ENCODE measurements at regions not wholly inside any gene's neighbourhood (a gene's known extent, or its start where the extent isn't known, plus 50 kb on each side); places are given as distances from the start of the nearest gene placed in this dataset.

GRCh38 chr10:28785018-28785417 lies 107.7 kb downstream of the BAMBI start (continued):
- peak; percentile 17; the same call in 1 of the 2 replicates for TF ChIP-seq JUND (IDR thresholded peaks at IDR 0.05; ENCODE audit: borderline replicate concordance, low read depth, low read length)
- TF ChIP-seq JUND (tag; IDR thresholded peaks at IDR 0.05; ENCODE audit: borderline replicate concordance, low read depth, low read length), result peak; percentile 28; the same call in 1 of the 3 replicates
- TF ChIP-seq NUFIP1 (IDR thresholded peaks at IDR 0.05; ENCODE audit: partially characterized antibody), result no peak
- TF ChIP-seq SIRT6 (IDR thresholded peaks at IDR 0.05; ENCODE audit: low read depth, low read length), result no peak
- TF ChIP-seq, protein P1, sequence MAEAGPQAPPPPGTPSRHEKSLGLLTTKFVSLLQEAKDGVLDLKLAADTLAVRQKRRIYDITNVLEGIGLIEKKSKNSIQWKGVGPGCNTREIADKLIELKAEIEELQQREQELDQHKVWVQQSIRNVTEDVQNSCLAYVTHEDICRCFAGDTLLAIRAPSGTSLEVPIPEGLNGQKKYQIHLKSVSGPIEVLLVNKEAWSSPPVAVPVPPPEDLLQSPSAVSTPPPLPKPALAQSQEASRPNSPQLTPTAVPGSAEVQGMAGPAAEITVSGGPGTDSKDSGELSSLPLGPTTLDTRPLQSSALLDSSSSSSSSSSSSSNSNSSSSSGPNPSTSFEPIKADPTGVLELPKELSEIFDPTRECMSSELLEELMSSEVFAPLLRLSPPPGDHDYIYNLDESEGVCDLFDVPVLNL (CRISPR knock-in tag; IDR thresholded peaks at IDR 0.05; ENCODE audit: low read depth), result no peak
- no peak for TF ChIP-seq MCM5 (IDR thresholded peaks at IDR 0.05; ENCODE audit: low read depth)
- TF ChIP-seq, protein P2, sequence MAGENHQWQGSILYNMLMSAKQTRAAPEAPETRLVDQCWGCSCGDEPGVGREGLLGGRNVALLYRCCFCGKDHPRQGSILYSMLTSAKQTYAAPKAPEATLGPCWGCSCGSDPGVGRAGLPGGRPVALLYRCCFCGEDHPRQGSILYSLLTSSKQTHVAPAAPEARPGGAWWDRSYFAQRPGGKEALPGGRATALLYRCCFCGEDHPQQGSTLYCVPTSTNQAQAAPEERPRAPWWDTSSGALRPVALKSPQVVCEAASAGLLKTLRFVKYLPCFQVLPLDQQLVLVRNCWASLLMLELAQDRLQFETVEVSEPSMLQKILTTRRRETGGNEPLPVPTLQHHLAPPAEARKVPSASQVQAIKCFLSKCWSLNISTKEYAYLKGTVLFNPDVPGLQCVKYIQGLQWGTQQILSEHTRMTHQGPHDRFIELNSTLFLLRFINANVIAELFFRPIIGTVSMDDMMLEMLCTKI (IDR thresholded peaks at IDR 0.05; ENCODE audit: partially characterized antibody), result no peak
- TF ChIP-seq GTF2E2 (tag; IDR thresholded peaks at IDR 0.05), result no peak
- TF ChIP-seq, protein P3, sequence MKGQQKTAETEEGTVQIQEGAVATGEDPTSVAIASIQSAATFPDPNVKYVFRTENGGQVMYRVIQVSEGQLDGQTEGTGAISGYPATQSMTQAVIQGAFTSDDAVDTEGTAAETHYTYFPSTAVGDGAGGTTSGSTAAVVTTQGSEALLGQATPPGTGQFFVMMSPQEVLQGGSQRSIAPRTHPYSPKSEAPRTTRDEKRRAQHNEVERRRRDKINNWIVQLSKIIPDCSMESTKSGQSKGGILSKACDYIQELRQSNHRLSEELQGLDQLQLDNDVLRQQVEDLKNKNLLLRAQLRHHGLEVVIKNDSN (CRISPR knock-in tag; IDR thresholded peaks at IDR 0.05), result no peak
- no peak for TF ChIP-seq HNRNPUL1 (IDR thresholded peaks at IDR 0.05; ENCODE audit: low read length)
- TF ChIP-seq HNRNPLL (IDR thresholded peaks at IDR 0.05; ENCODE audit: low read depth, low read length, poor library complexity, severe bottlenecking), result peak; percentile 48
- TF ChIP-seq ZNF696 (CRISPR knock-in tag; conservative IDR thresholded peaks at IDR 0.05), result no peak
- TF ChIP-seq FOXK1 (CRISPR knock-in tag; IDR thresholded peaks at IDR 0.05; ENCODE audit: borderline replicate concordance), result no peak
- TF ChIP-seq EGR1 (conservative IDR thresholded peaks at IDR 0.05), result no peak
- TF ChIP-seq ZEB2 (IDR thresholded peaks at IDR 0.05), result 0 out of 2 replicates have a peak, but pooled peaks have one; percentile 42
- TF ChIP-seq TCF3 (CRISPR knock-in tag; IDR thresholded peaks at IDR 0.05), result peak; percentile 44; the same call in 1 of the 2 replicates
- peak; percentile 62; the same call in 1 of the 2 replicates for TF ChIP-seq CBFA2T3 (IDR thresholded peaks at IDR 0.05)
- TF ChIP-seq, protein P4, sequence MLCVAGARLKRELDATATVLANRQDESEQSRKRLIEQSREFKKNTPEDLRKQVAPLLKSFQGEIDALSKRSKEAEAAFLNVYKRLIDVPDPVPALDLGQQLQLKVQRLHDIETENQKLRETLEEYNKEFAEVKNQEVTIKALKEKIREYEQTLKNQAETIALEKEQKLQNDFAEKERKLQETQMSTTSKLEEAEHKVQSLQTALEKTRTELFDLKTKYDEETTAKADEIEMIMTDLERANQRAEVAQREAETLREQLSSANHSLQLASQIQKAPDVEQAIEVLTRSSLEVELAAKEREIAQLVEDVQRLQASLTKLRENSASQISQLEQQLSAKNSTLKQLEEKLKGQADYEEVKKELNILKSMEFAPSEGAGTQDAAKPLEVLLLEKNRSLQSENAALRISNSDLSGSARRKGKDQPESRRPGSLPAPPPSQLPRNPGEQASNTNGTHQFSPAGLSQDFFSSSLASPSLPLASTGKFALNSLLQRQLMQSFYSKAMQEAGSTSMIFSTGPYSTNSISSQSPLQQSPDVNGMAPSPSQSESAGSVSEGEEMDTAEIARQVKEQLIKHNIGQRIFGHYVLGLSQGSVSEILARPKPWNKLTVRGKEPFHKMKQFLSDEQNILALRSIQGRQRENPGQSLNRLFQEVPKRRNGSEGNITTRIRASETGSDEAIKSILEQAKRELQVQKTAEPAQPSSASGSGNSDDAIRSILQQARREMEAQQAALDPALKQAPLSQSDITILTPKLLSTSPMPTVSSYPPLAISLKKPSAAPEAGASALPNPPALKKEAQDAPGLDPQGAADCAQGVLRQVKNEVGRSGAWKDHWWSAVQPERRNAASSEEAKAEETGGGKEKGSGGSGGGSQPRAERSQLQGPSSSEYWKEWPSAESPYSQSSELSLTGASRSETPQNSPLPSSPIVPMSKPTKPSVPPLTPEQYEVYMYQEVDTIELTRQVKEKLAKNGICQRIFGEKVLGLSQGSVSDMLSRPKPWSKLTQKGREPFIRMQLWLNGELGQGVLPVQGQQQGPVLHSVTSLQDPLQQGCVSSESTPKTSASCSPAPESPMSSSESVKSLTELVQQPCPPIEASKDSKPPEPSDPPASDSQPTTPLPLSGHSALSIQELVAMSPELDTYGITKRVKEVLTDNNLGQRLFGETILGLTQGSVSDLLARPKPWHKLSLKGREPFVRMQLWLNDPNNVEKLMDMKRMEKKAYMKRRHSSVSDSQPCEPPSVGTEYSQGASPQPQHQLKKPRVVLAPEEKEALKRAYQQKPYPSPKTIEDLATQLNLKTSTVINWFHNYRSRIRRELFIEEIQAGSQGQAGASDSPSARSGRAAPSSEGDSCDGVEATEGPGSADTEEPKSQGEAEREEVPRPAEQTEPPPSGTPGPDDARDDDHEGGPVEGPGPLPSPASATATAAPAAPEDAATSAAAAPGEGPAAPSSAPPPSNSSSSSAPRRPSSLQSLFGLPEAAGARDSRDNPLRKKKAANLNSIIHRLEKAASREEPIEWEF (CRISPR knock-in tag; IDR thresholded peaks at IDR 0.05), result no peak
- no peak for TF ChIP-seq E2F3 (CRISPR knock-in tag; IDR thresholded peaks at IDR 0.05)
- no peak for TF ChIP-seq KDM2B (CRISPR knock-in tag; IDR thresholded peaks at IDR 0.05)
- no peak for TF ChIP-seq NR1H2 (CRISPR knock-in tag; IDR thresholded peaks at IDR 0.05)
- TF ChIP-seq RFX1 (IDR thresholded peaks at IDR 0.05), result peak; percentile 43
- no peak for TF ChIP-seq NFE2 (IDR thresholded peaks at IDR 0.05; ENCODE audit: low read depth)
- no peak for TF ChIP-seq TAF1 (IDR thresholded peaks at IDR 0.05; ENCODE audit: control insufficient read depth, extremely low read depth, insufficient read depth, low read length, severe bottlenecking)
